CD14-positive monocyte (primary cell): ENCODE measurements at regions not wholly inside any gene's neighbourhood (a gene's known extent, or its start where the extent isn't known, plus 50 kb on each side); places are given as distances from the start of the nearest gene placed in this dataset.

Experiments used
- DNase-seq, 3 donors: peaks; one replicate each; pipeline ENCODE4 v3.0.0-alpha.2; 2011 to 2022
- H2AFZ ChIP-seq: 2 replicates; pipeline ENCODE4 v1.6.0; 2012; ENCODE audit warnings: mild to moderate bottlenecking, low read depth, low read length, inconsistent platforms; ENCODE audit not compliant: insufficient read depth, poor library complexity, severe bottlenecking
- H3K27ac ChIP-seq, 2 donors: 1 replicate in 1 of 2; 2 replicates in 1 of 2; pipeline ENCODE4 v1.5.1; 2012 to 2013; ENCODE audit warnings: low read length in 2 of 2, control low read depth in 1 of 2, inconsistent platforms in 1 of 2, low read depth in 1 of 2, mild to moderate bottlenecking in 1 of 2
- H3K27me3 ChIP-seq, 2 donors: one replicate each; pipeline versions ENCODE4 v1.6.0 to v1.6.1; 2011 to 2013; ENCODE audit warnings: low read length in 2 of 2; ENCODE audit not compliant: control insufficient read depth in 2 of 2, insufficient read depth in 2 of 2
- H3K36me3 ChIP-seq, 2 donors: replicated peaks in 1 of 2; 1 replicate in 1 of 2; 2 replicates in 1 of 2; pipeline versions ENCODE4 v1.5.1 to v1.6.1; 2012 to 2013; ENCODE audit warnings: low read length in 2 of 2, control low read depth in 1 of 2, inconsistent platforms in 1 of 2, mild to moderate bottlenecking in 1 of 2; ENCODE audit not compliant: insufficient read depth in 2 of 2, control insufficient read depth in 1 of 2
- H3K4me1 ChIP-seq, 2 donors: 1 replicate in 1 of 2; 2 replicates in 1 of 2; pipeline versions ENCODE4 v1.5.1 to v1.6.1; 2012 to 2013; ENCODE audit warnings: low read length in 2 of 2, control low read depth in 1 of 2, inconsistent platforms in 1 of 2, mild to moderate bottlenecking in 1 of 2, moderate library complexity in 1 of 2; ENCODE audit not compliant: insufficient read depth in 2 of 2, control insufficient read depth in 1 of 2
- H3K4me2 ChIP-seq: replicated peaks from 2 replicates; pipeline ENCODE3; 2012; ENCODE audit warnings: low read length, moderate library complexity, mild to moderate bottlenecking; ENCODE audit not compliant: poor library complexity, severe bottlenecking; ENCODE audit errors: extremely low read depth
- H3K4me3 ChIP-seq, 3 experiments: fragments of 200-600 bp in 1 of 3; sonication (generic) in 1 of 3; replicated peaks in 1 of 3; 1 replicate in 2 of 3; 2 replicates in 1 of 3; pipeline ENCODE4 v1.5.1; 2011 to 2013; ENCODE audit warnings: low read length in 3 of 3, mild to moderate bottlenecking in 3 of 3, control low read depth in 2 of 3, low read depth in 2 of 3, inconsistent platforms in 1 of 3, moderate library complexity in 1 of 3
- H3K79me2 ChIP-seq: 2 replicates; pipeline ENCODE4 v1.6.0; 2012; ENCODE audit warnings: mild to moderate bottlenecking, control low read depth, inconsistent platforms, low read length, moderate library complexity; ENCODE audit not compliant: insufficient read depth
- H3K9ac ChIP-seq: 2 replicates; pipeline ENCODE4 v1.6.0; 2017; ENCODE audit warnings: low read length, mild to moderate bottlenecking; ENCODE audit not compliant: insufficient read depth, poor library complexity, severe bottlenecking
- H3K9me3 ChIP-seq, 2 donors: replicated peaks in 1 of 2; 1 replicate in 1 of 2; 2 replicates in 1 of 2; pipeline versions ENCODE4 v1.5.1 to v1.6.1; 2012 to 2013; ENCODE audit warnings: low read length in 2 of 2, control low read depth in 1 of 2; ENCODE audit not compliant: control insufficient read depth in 1 of 2, insufficient read depth in 1 of 2
- H4K20me1 ChIP-seq: 2 replicates; pipeline ENCODE4 v1.6.0; 2012; ENCODE audit warnings: mild to moderate bottlenecking, low read length, control low read depth, moderate library complexity; ENCODE audit not compliant: insufficient read depth
- H3K27ac Mint-ChIP-seq, 7 donors: one replicate each; pipeline ENCODE4 v1.8.0; 2020; ENCODE audit warnings: mild to moderate bottlenecking in 7 of 7, mixed read lengths in 7 of 7, moderate library complexity in 6 of 7, inconsistent platforms in 2 of 7
- H3K27me3 Mint-ChIP-seq, 3 donors: one replicate each; pipeline ENCODE4 v1.8.0; 2021 to 2022; ENCODE audit warnings: low read depth in 3 of 3, mild to moderate bottlenecking in 3 of 3, mixed read lengths in 3 of 3, moderate library complexity in 3 of 3, inconsistent platforms in 1 of 3
- H3K36me3 Mint-ChIP-seq, 2 donors: one replicate each; pipeline ENCODE4 v1.8.0; 2020; ENCODE audit warnings: mixed read lengths in 2 of 2, inconsistent platforms in 1 of 2, mild to moderate bottlenecking in 1 of 2
- H3K4me1 Mint-ChIP-seq: one replicate; pipeline ENCODE4 v1.8.0; 2020; ENCODE audit warnings: mild to moderate bottlenecking, mixed read lengths
- H3K4me3 Mint-ChIP-seq, 2 donors: one replicate each; pipeline ENCODE4 v1.8.0; 2020; ENCODE audit warnings: mild to moderate bottlenecking in 2 of 2, mixed read lengths in 2 of 2, moderate library complexity in 1 of 2
- H3K9me3 Mint-ChIP-seq, 7 donors: one replicate each; pipeline ENCODE4 v1.8.0; 2020 to 2022; ENCODE audit warnings: mixed read lengths in 7 of 7, mild to moderate bottlenecking in 6 of 7, moderate library complexity in 6 of 7, inconsistent platforms in 2 of 7
- WGBS: methylation state at CpG from one replicate; pipeline ENCODE4 v1.1.5; 2013; ENCODE audit warnings: missing lambda C conversion rate; ENCODE audit not compliant: insufficient coverage; 5-methylcytosine and 5-hydroxymethylcytosine counted together
- intact Hi-C, 2 donors: fragments of 100-400 bp; cut with micrococcal nuclease; formaldehyde crosslinking; loops; one replicate each; pipeline versions ENCODE4 v1.15.0 to v1.15.1; 2023
- TF ChIP-seq, protein P1 (sequence below): fragments of 200-600 bp; IDR thresholded peaks from one replicate; pipeline ENCODE4 v1.8.0; 2022; ENCODE audit warnings: antibody characterized with exemption, mild to moderate bottlenecking

DNA sequence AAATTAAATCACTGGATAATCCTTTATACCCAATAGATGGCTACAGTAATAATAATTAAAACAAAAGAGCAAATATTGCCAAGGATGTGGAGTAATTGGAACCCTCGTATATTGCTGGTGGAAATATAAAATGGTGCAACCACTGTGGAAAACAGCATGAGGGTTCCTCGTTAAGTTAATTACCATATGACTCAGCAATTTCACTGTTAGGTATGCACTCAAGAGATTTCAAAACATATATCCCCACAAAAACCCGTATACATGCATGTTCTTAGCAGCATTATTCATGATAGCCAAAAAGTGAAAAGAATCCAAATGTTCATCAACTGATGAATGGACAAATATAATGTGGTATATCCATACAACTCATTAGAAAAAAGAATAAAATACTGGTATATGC is 103.3 kb downstream of the TEX13C start:
- no peak overlapping the region for H2AFZ ChIP-seq
- no peak overlapping the region for H3K4me3 ChIP-seq
- no peaks in the 10 kb centered on the region for H4K20me1 ChIP-seq
- no peak for DNase-seq
- H3K27ac Mint-ChIP-seq: no peak overlapping the region
- H3K4me1 ChIP-seq: no peaks in the 10 kb centered on the region
- no peak overlapping the region for H3K9ac ChIP-seq
- H3K4me2 ChIP-seq: no peak overlapping the region
- no peaks in the 10 kb centered on the region for H3K79me2 ChIP-seq
- no peaks in the 10 kb centered on the region for H3K9me3 Mint-ChIP-seq
- intact Hi-C loops: no loop called here
- H3K36me3 Mint-ChIP-seq: no peaks in the 10 kb centered on the region
- H3K36me3 ChIP-seq: no peaks in the 10 kb centered on the region
- H3K27ac ChIP-seq: no peak overlapping the region
- H3K9me3 ChIP-seq: no peaks in the 10 kb centered on the region
- H3K27me3 ChIP-seq: no peaks in the 10 kb centered on the region
- peaks cover 0 to 1% (median 0%) of the 10 kb centered on the region in 3 donors for H3K27me3 Mint-ChIP-seq
- H3K4me3 Mint-ChIP-seq: no peak overlapping the region
- TF ChIP-seq, protein P1, sequence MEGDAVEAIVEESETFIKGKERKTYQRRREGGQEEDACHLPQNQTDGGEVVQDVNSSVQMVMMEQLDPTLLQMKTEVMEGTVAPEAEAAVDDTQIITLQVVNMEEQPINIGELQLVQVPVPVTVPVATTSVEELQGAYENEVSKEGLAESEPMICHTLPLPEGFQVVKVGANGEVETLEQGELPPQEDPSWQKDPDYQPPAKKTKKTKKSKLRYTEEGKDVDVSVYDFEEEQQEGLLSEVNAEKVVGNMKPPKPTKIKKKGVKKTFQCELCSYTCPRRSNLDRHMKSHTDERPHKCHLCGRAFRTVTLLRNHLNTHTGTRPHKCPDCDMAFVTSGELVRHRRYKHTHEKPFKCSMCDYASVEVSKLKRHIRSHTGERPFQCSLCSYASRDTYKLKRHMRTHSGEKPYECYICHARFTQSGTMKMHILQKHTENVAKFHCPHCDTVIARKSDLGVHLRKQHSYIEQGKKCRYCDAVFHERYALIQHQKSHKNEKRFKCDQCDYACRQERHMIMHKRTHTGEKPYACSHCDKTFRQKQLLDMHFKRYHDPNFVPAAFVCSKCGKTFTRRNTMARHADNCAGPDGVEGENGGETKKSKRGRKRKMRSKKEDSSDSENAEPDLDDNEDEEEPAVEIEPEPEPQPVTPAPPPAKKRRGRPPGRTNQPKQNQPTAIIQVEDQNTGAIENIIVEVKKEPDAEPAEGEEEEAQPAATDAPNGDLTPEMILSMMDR: no peak
- no peaks in the 10 kb centered on the region for H3K4me1 Mint-ChIP-seq
- no CpG with 5 or more reads among the region's 3 CpGs for WGBS

- Mint-ChIP-seq H3K9me3 (no peaks in the 10 kb centered on the region), H3K4me3 (no peak overlapping the region), H3K27me3 (peaks cover 0 to 1% (median 0%) of the 10 kb centered on the region in 3 donors), H3K36me3 (no peaks in the 10 kb centered on the region), H3K4me1 (no peaks in the 10 kb centered on the region), H3K27ac (no peak overlapping the region)
- Histone ChIP-seq H3K27ac (no peak overlapping the region), H3K4me3 (no peak overlapping the region), H3K9ac (no peak overlapping the region), H3K4me2 (no peak overlapping the region), H3K4me1 (no peaks in the 10 kb centered on the region), H3K36me3 (no peaks in the 10 kb centered on the region), H3K27me3 (no peaks in the 10 kb centered on the region), H3K79me2 (no peaks in the 10 kb centered on the region), H4K20me1 (no peaks in the 10 kb centered on the region), H2AFZ (no peak overlapping the region), H3K9me3 (no peaks in the 10 kb centered on the region)
- intact Hi-C loops: no loop called here
- DNase-seq: no peak
- no CpG with 5 or more reads among the region's 1 CpG for WGBS
- TF ChIP-seq, protein P1: no peak
These were observed 104.9 kb downstream of the TEX13C start for GRCh38 chrX:125424536-125424935.
